Upper lobe of left lung (tissue), 6 donors: ENCODE measurements at regions not wholly inside any gene's neighbourhood (a gene's known extent, or its start where the extent isn't known, plus 50 kb on each side); places are given as distances from the start of the nearest gene placed in this dataset.

Experiments used
- ATAC-seq, 2 donors: fragments of 200-7000 bp; cut with Tn5 transposase; one replicate each; pipeline ENCODE4 v1.9.1; 2022; ENCODE audit warnings: mild to moderate bottlenecking in 2 of 2, moderate library complexity in 2 of 2; ENCODE audit not compliant: low FRiP score in 2 of 2
- DNase-seq, 2 donors: peaks; one replicate each; pipeline ENCODE4 v3.0.0-alpha.2; 2019 to 2020
- H3K27ac ChIP-seq, 4 donors: fragments of 200-600 bp; sonication (generic); one replicate each; pipeline ENCODE4 v1.5.1; 2016 to 2019
- H3K27me3 ChIP-seq, 4 donors: fragments of 200-600 bp; sonication (generic); one replicate each; pipeline ENCODE4 v1.5.1; 2017 to 2019
- H3K36me3 ChIP-seq, 4 donors: fragments of 200-600 bp; sonication (generic); one replicate each; pipeline ENCODE4 v1.5.1; 2016 to 2019
- H3K4me1 ChIP-seq, 4 donors: fragments of 200-600 bp; sonication (generic); one replicate each; pipeline ENCODE4 v1.5.1; 2018 to 2019
- H3K4me3 ChIP-seq, 4 donors: fragments of 200-600 bp; sonication (generic); one replicate each; pipeline ENCODE4 v1.5.1; 2017 to 2019; ENCODE audit warnings: mild to moderate bottlenecking in 2 of 4, moderate library complexity in 1 of 4
- H3K9me3 ChIP-seq, 4 donors: fragments of 200-600 bp; sonication (generic); one replicate each; pipeline ENCODE4 v1.5.1; 2018 to 2019
- CTCF ChIP-seq, 6 experiments: fragments of 450-650 bp in 4 of 6; fragments of 200-600 bp in 2 of 6; sonication (generic) in 2 of 6; IDR thresholded peaks; one replicate each; pipeline ENCODE4 v1.5.1; 2016 to 2019; ENCODE audit warnings: antibody characterized with exemption in 6 of 6
- EP300 ChIP-seq, 4 donors: sonication (generic); formaldehyde crosslinking; IDR thresholded peaks; one replicate each; pipeline ENCODE4 v1.5.1; 2017; ENCODE audit warnings: antibody characterized with exemption in 4 of 4, control low read depth in 2 of 4
- POLR2A ChIP-seq, 4 donors: fragments of 450-650 bp; IDR thresholded peaks; one replicate each; pipeline ENCODE4 v1.5.1; 2016 to 2017; ENCODE audit warnings: antibody characterized with exemption in 4 of 4, mild to moderate bottlenecking in 2 of 4
- POLR2AphosphoS5 ChIP-seq, 2 donors: sonication (generic); formaldehyde crosslinking; IDR thresholded peaks; one replicate each; pipeline ENCODE4 v1.5.1; 2017; ENCODE audit warnings: antibody characterized with exemption in 2 of 2
- WGBS, 2 donors: methylation state at CpG; one replicate each; pipeline ENCODE4 v1.1.5; 2017 to 2018; 5-methylcytosine and 5-hydroxymethylcytosine counted together
- donor health status: DM: no; HTN: no; CAD: no; lungs with moderate emphysema.
- donor health status: DM: no; HTN: yes; CAD: no; lungs with severe emphysema.

GRCh38 chr1:5477716-5478115 lies 514.5 kb downstream of the NPHP4 start:
- Histone ChIP-seq H3K4me1 (no peaks in the 10 kb centered on the region), H3K27ac (no peak overlapping the region), H3K4me3 (no peak overlapping the region), H3K27me3 (no peaks in the 10 kb centered on the region), H3K36me3 (no peaks in the 10 kb centered on the region), H3K9me3 (no peaks in the 10 kb centered on the region)
- DNase-seq (no peak), ATAC-seq (no peak)
- 65 to 74% methylated on average over 10 to 11 of the region's 11 CpGs for WGBS, 2 donors
- TF ChIP-seq POLR2AphosphoS5 (IDR thresholded peaks at IDR 0.05) (no peak), EP300 (IDR thresholded peaks at IDR 0.05) (no peak), POLR2A (IDR thresholded peaks at IDR 0.05) (no peak), CTCF (IDR thresholded peaks at IDR 0.05) (no peak)

GRCh38 chr1:5475572-5475971 lies 516.7 kb downstream of the NPHP4 start:
- TF ChIP-seq EP300 (IDR thresholded peaks at IDR 0.05) = no peak
- TF ChIP-seq POLR2AphosphoS5 (IDR thresholded peaks at IDR 0.05) = no peak
- no peak for TF ChIP-seq CTCF (IDR thresholded peaks at IDR 0.05)
- TF ChIP-seq POLR2A (IDR thresholded peaks at IDR 0.05) = no peak
- H3K4me1 ChIP-seq = no peaks in the 10 kb centered on the region
- WGBS, 2 donors = 72 to 77% methylated on average over 5 of the region's 5 CpGs
- no peaks in the 10 kb centered on the region for H3K36me3 ChIP-seq
- H3K4me3 ChIP-seq = no peak overlapping the region
- no peaks in the 10 kb centered on the region for H3K27me3 ChIP-seq
- DNase-seq (no peak), ATAC-seq (no peak)
- H3K27ac ChIP-seq = no peak overlapping the region
- no peaks in the 10 kb centered on the region for H3K9me3 ChIP-seq

GRCh38 chr1:5473268-5473667 lies 519.0 kb downstream of the NPHP4 start:
- no peaks in the 10 kb centered on the region for H3K4me1 ChIP-seq
- WGBS, 2 donors = 87 to 89% methylated on average over 5 to 12 of the region's 12 CpGs
- H3K27ac ChIP-seq = no peak overlapping the region
- no peak overlapping the region for H3K4me3 ChIP-seq
- no peaks in the 10 kb centered on the region for H3K36me3 ChIP-seq
- H3K9me3 ChIP-seq = no peaks in the 10 kb centered on the region
- DNase-seq (no peak), ATAC-seq (no peak)
- no peaks in the 10 kb centered on the region for H3K27me3 ChIP-seq
- TF ChIP-seq EP300 (IDR thresholded peaks at IDR 0.05) = no peak
- TF ChIP-seq POLR2A (IDR thresholded peaks at IDR 0.05) = no peak
- TF ChIP-seq POLR2AphosphoS5 (IDR thresholded peaks at IDR 0.05) = no peak
- no peak for TF ChIP-seq CTCF (IDR thresholded peaks at IDR 0.05)

GRCh38 chr1:5466487-5466886 lies 525.7 kb downstream of the NPHP4 start:
- no peak for ATAC-seq
- Histone ChIP-seq H3K27ac (no peak overlapping the region), H3K9me3 (peaks cover 0 to 5% (median 0%) of the 10 kb centered on the region in 4 donors), H3K4me3 (no peak overlapping the region), H3K36me3 (no peaks in the 10 kb centered on the region), H3K4me1 (no peaks in the 10 kb centered on the region), H3K27me3 (no peaks in the 10 kb centered on the region)
- 30 to 58% methylated on average over 3 of the region's 3 CpGs for WGBS, 2 donors
- DNase-seq = no peak
- TF ChIP-seq POLR2A (IDR thresholded peaks at IDR 0.05) = no peak
- TF ChIP-seq EP300 (IDR thresholded peaks at IDR 0.05) = no peak
- TF ChIP-seq CTCF (IDR thresholded peaks at IDR 0.05) = no peak
- TF ChIP-seq POLR2AphosphoS5 (IDR thresholded peaks at IDR 0.05) = no peak

- peaks cover 0 to 5% (median 0%) of the 10 kb centered on the region in 4 donors for H3K9me3 ChIP-seq
- ATAC-seq (no peak), DNase-seq (no peak)
- H3K4me3 ChIP-seq = no peak overlapping the region
- no peaks in the 10 kb centered on the region for H3K27me3 ChIP-seq
- H3K36me3 ChIP-seq = no peaks in the 10 kb centered on the region
- no peaks in the 10 kb centered on the region for H3K4me1 ChIP-seq
- no peak for TF ChIP-seq EP300 (IDR thresholded peaks at IDR 0.05)
- no peak overlapping the region for H3K27ac ChIP-seq
- WGBS, 2 donors = 76 to 78% methylated on average over 7 of the region's 7 CpGs
Observed at GRCh38 chr1:5465281-5465711, 526.9 kb downstream of the NPHP4 start.
